HG02798 (cell line): ENCODE measurements at regions not wholly inside any gene's neighbourhood (a gene's known extent, or its start where the extent isn't known, plus 50 kb on each side); places are given as distances from the start of the nearest gene placed in this dataset.
"Not testable (repeated sequence)": the region's sequence is repeated elsewhere in the genome, so short reads cannot be mapped to it uniquely, and the experiment has no call there.

ENCODE experiments used
- ATAC-seq: cut with Tn5 transposase; IDR thresholded peaks from one replicate; pipeline ENCODE4 v1.9.1; 2021; ENCODE audit warnings: mild to moderate bottlenecking; ENCODE audit not compliant: unreplicated experiment, poor library complexity

DNA sequence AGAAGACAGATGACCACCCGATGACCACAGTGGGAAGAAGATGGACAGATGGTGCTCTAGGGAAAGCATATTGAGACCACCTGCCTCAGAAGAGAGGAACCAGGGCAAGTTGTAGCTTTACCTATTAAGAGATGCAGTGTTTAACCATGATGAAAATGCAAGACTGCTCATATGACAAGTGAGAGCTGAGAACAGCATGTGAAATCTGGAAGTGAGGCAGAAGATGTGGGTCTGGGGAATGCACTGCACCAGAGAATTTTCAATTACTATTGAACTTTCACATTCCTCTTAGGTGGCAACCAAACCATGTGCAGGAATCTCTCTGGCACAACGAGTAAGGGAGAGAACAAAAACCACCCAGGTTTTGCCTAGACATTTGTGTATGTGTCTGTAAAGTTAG, 184.8 kb upstream of the CRIM1 start:
- no peak for ATAC-seq

DNA sequence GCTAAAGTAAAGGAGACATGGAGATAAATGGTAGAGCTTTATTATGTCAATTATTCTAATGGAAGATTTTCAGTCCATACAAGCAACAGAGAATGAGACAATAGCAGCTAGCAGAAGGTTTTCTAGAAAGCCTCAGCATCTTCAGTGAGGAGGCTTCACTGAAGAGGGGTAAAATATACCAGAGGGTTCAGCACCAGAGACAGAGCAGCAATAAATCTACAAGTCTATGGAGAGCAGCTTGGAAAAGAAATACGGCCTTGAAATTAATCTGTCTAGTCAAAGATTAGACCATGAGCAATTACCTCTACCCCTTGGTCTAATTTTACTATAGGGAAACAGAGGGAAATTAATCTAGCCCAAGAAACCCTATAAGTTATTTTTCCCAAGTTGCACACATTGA, 185.7 kb upstream of the CRIM1 start:
- ATAC-seq: no peak

DNA sequence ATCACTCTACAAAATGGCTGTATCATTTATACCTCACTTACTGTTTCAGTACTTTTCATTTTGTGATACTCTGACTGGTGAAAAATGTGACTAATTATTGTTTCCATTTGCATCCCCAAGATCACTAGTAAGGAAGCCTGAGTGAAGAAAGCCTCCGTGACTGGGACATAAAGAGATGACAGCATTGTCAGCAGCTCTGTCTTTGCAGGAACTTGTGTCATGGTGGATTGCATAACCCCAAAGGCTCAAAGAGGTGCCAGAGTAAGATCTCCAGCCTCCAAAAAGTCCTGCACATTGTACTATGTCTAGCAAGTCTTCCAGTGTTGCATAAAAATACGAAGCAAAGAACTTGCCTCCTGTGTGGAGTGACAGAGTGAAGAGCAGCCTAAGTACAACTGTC, 187.5 kb upstream of the CRIM1 start:
- no peak for ATAC-seq

DNA sequence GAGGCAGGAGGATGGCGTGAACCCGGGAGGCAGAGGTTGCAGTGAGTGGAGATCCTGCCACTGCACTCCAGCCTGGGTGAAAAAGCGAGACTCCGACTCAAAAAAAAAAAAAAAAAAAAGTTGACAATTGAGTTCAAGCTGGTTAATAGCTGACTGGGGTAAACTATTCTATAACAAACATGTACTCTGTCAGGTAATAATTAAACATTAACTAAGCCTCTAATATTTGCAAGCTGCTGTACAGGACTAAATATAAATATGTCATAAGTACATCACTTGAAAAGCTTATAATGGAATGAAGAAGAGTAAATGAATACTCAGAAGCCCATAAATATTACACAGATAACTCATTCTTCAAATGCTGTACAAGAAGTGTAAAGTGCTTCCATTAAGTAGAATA, 190.4 kb upstream of the CRIM1 start:
- peak; percentile 69 for ATAC-seq

DNA sequence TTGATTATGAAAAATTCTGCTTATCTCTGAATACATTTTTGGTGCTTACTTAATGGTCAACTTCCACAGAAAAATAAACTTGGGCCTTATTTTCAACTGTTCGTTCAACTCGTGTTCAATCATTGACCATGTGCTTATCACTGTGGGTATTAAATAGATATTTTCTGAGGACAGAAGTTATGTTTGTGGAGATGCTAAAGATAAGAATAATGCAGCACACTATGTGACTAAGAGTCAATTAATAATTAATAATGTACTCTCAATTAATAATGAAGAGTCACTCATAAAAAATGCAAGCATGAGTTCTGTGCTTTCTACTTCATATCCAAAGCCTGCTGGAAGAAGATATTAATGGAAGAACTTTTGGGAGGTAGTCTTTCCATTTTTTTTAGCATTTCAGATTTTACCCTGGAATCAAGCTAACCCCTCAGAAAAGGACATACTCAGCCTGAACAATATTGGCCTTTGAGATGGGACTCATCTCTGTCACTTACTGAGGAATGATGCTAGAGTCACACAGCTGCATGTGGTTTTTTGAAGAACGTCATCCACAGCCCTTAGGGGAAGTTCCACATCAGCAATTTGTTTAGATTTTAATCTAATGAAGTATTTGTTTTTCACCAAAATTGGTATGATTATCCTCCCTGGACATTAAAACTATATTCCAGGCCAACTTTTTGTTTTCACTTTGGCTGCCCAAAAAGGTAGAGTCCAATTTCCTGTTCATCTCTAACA, 191.9 kb upstream of the CRIM1 start:
- peak; percentile 68 for ATAC-seq

DNA sequence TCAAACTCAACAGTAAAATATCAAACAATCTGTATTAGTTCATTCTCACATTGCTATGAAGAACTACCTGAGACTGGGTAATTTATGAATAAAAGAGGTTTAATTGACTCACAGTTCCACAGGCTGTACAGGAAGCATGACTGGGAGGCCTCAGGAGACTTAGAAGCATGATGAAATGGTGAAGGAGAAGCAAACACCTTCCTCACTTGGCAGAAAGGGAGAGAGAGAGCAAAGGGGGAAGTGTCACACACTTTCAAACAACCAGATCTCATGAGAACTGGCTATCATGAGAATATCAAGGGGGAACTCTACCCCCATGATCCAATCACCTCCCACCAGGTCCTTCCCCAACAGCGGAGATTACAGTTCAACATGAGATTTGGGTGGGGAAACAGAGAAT, 198.5 kb upstream of the CRIM1 start:
- ATAC-seq: not testable (repeated sequence)

DNA sequence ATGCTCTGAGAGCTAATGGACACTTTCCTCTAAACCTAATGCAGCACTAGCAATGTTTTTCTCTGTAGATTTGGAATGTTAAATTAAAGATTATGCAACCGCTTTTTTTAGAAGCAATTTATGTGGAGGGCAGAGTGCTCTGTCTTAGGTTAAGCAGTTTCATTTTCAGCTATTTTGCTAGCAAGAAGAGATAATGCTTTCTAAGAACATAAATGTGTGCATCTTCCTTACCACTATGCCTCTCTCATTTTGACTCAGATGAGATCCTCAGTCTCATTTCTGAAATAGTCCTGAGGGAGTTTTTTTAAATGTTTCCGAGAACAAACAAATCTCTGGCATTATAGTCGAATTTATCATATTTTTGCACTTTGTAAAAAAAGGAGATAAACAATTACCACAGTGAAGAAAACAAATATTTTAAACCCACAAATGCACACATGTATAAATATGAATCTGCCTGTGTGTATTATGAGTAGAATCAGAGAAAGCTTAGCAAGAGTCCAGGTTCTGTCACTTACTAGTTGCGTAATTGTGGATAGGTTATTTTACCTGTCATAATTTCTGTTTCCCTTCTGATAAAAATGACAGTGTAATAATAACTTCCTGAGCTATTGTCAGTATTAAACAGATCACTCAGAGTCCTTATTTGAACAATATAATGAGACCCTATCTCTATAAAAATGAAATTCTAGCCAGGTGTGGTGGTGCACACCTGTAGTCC, 207.7 kb upstream of the CRIM1 start:
- ATAC-seq: peak; percentile 90

DNA sequence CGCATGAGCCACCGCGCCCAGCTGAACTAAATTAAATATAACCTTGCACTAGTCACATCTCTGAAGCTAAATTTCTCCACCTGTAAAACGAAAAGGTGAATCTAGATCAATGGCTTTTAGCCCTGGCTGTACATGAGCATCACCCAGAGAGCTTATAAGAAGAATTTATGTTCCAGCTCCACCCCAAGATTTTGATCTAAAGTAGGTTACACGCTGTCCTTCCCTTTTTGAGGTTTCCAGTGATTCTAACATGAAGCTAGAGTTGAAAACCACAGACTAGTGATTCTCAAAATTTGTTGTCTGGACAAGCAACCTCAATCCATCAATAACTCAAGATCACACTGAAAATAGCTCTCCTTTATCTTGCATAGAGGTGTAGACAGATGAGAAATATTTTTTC, 208.8 kb upstream of the CRIM1 start:
- ATAC-seq: no peak

DNA sequence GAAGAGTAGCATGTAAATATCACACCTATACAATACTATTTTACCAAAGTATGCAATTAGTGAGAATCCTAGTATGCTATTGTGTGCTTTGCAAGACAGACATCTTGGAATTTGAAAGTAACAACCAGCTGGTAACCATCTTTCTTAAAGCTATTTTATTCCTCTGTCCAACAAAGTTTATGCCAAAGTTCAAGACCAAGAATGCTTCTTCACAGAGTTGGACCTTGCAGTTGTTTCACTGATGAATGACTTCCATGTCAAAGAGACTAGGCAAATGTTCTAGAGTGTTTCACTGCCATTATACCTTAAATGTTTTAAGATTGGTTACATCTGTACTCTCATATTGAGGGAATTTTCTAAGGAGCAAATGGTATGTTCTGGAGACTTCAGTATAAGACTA, 215.2 kb upstream of the CRIM1 start:
- no peak for ATAC-seq

DNA sequence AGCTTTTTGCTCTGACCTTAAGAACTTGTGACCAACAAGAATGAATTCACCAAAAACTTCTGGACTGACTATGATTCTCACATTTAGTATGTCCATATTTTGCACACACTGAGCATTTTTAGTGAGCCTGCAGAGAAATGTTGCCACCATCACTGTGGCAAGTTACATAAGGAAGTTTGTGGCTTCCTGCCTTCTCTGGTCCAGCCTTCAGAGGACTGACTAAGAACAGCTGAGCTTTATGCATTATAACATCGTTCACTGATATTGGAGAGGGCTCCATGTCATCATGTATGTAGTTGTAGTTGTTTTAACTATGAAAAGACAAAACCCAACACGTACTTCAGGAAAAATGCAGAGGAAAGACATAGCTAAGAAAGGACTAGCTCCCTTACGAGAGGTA, 218.0 kb upstream of the CRIM1 start:
- no peak for ATAC-seq

DNA sequence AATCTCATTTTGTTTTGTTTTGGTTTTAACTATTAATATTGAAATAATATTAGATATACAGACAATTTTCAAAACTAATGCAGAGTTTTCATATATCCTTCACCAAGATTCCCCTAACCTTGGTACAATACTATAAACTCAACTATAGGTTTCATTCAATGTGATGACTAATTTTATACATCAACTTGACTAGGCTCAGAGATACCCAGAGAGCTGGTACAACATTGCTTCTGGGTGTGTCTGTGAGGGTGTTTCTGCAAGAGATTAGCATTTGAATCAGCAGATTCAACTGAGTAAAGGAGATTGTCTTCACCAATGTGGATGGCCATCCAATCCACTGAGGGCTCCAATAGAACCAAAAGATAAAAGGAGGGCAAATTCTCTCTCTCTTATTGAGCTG, 221.3 kb upstream of the CRIM1 start:
- no peak for ATAC-seq

DNA sequence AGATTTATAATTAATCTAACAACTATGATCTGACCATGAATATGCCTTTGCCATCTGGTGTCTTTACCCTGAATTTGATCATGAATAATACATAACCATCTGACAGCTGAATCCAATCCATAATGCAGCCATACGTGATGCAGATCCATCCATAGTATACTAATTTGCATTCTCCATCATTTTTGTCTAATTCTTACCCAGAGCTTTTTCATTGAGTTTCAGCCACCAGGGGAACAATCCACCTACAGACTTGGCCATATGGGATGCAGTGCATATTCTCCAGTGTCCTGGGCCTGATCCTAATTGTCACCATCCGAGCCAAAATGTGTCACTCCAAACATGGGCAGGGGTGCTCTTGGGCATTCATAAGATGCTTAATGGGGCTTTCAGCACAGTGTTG, 227.2 kb upstream of the CRIM1 start:
- ATAC-seq: no peak

DNA sequence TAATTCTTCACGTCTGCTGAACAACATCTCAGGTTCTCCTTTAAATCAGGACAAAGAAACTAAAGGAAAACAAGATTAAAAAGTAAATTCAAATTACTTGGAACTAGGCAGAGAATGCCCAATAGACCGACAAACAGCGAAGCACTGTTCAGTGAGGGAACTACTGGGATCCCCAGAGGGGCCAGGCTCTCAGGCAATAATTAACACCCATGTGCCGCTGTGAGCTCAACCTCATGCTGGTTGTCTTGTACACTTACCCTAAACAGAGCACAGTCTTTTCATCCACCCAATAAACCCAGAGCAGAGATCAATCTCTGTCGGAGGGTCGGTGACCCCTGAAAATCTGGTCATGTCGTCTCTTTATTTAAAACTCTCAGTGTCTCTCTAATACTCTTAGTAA, 229.9 kb upstream of the CRIM1 start:
- ATAC-seq: no peak

DNA sequence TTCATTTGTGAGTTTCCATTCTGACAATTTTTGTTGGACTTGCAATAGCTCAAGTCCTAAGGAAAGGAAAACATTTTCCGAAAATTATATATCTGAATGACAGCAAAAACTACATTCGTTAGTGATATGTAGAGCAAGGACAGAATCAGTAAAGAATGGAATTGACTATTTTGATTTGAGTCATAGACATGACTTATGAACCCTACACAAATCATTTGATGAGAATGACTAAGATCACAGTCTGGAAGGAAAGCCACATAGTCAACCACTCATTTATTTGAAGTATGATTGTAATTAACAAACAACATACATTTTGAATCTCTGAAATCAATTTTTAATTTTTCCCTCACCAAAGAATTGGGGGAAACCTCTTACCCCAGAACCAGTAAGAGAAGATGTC, 231.6 kb upstream of the CRIM1 start:
- no peak for ATAC-seq

DNA sequence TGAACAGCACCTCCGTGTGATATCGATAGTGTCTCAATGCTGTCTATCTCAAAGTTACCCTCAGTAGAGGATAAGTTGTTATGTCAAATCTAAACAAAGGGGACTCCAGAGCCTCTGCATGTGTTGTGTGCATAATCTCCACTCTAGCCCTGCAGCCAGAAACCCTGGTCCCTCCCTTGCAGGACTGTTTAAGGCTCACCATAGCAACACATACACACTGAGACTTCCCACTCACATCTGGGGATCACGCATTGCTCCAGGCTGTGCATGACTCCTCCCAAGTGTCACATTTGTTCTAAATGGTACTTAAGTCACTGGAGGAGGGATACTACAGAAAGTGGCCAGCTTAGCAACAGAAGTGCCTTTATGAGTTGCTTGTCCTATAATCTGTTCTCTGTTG, 258.6 kb upstream of the CRIM1 start:
- ATAC-seq: no peak

DNA sequence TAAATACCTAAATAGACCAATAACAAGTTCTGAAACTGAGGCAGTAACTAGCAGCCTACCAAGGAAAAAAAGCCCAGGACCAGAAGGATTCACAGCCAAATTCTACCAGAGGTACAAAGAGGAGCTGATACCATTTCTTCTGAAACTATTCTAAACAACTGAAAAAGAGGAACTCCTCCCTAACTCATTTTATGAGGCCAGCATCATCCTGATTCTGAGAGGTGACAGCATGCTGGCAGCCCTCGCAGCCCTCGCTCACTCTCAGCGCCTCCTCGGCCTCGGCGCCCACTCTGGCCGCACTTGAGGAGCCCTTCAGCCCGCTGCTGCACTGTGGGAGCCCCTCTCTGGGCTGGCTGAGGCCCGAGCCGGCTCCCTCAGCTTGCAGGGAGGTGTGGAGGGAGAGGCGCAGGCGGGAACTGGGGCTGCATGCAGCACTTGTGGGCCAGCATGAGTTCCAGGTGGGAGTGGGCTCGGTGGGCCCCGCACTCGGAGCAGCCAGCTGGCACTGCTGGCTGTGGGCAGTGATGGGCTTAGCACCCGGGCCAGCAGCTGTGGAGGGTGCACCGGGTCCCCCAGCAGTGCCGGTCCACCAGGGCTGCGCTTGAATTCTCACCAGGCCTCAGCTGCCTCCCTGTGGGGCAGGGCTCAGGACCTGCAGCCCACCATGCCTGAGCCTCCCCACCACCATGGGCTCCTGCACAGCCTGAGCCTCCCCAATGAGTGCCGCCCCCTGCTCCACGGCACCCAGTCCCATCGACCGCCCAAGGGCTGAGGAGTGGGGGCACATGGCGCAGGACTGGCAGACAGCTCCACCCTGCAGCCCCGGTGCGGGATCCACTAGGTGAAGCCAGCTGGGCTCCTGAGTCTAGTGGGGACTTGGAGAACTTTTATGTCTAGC, 263.5 kb upstream of the CRIM1 start:
- not testable (repeated sequence) for ATAC-seq

DNA sequence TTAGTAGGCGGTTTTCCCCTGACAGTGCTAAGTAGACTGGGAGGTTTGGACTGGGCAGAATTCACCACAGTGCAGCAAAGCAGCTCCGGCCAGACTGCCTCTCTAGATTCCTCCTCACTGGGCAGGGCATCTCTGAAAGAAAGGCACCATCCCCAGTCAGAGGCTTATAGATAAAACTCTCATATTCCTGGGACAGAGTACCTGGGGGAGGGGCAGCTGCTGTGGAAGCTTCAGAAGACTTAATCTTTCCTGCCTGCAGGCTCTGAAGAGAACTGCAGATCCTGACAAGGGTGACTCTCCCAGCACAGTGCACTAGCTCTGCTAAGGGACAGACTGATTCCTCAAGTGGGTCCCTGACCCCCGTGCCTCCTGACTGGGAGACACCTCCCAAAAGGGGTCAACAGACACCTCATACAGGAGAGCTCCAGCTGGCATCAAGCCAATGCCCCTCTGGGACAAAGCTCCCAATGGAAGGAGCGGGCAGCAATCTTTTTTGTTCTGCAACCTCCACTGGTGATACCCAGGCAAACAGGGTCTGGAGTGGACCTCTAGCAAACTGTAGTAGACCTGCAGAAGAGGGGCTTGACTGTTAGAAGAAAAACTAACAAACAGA, 266.8 kb upstream of the CRIM1 start:
- ATAC-seq: no peak

DNA sequence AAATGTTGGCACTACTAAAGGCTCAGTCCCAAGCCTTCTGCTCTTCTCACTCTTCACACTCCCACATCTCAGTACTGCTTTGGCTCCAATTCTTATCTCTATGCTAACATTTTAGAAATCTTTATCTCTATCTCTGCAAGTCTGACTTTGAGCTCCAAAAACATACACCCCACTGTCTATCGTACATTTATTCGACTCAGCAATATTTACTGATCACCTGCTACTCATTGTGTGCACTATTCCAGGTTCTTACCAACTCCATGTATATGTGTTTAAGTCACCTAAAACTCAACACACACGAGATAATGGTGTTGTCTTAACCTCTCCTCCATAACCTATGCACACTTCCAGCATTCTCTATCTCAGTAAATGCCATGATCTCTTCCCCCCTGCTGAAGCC, 268.2 kb upstream of the CRIM1 start:
- no peak for ATAC-seq

DNA sequence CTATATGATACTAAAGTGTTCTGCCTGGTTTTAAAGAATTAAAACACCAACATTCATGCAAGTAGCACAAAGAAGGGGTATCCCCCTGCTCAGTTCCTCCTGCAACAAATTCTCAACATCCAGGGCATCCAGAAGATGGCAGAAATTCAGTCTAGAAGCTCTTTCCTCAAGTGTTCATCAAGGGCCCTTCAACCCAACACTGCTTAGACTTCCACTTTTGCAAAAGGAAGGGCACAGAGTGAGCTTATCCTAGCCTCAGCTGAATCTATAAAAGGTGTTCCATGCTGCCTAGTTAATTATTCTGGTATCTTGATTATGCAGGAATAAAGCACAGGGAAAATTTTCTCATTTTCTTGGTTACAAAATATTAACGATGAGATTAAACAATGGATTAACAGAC, 275.8 kb upstream of the CRIM1 start:
- no peak for ATAC-seq

DNA sequence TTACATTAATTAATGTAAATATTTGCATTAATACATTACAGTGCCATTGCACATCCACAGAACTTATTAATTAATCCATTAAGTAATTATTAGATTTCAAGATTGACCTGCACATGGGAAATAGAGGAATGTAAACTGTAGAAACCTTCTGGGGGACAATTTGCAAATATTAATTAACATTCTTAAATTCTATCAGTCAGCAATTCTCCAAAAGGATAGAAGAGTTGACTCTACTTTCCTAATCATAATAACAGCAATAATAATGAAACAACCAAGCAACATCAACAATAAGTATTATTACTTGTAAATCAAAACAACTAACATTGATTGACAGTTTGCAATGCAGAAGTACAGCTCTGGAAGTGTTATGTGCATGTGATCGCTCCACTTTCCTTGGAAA, 281.6 kb upstream of the CRIM1 start:
- no peak for ATAC-seq

DNA sequence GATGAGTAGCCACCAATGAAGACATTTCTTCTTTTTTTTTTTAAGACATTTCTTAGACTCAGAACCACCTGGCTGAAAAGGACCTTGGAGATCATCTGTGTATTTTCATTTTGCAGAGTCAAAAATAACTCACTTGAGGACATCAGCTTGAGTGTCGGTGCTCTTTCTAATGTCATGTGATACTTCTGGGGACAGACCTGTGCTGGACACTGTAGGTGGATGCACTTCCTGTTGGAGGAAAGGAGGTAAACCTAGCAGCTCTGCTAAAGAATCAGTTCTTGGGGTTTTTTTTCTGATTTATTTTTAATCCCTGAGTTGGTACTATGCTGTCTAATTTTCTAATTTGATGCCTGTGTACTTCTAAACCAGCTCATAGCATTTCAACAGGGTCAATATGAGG, 283.9 kb upstream of the CRIM1 start:
- ATAC-seq: no peak
